ENCODE measurements at regions not wholly inside any gene's neighbourhood (a gene's known extent, or its start where the extent isn't known, plus 50 kb on each side); places are given as distances from the start of the nearest gene placed in this dataset.
"Not testable (repeated sequence)": the region's sequence is repeated elsewhere in the genome, so short reads cannot be mapped to it uniquely, and the experiment has no call there.

DNA sequence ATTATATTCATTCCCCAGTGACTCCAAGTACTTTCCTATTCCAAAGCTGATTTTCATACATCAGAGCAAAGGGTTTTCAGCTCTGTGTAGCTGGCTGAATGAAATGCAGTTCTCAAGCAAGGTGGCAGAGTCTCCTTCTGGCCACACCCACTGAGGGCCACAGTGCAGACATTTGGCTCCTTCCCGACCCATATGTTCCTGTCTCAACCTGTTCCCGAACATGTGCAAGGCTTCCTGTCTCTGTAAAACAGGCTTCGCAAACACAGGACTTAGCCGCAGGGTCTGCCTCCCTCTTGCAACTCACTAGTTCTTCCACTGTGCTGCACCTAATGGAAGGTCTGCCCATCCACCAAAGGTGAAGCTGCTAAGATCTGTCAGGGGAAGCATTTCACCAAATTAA, 249.2 kb downstream of the MID1IP1 start:
- no peak for DNase-seq

DNA sequence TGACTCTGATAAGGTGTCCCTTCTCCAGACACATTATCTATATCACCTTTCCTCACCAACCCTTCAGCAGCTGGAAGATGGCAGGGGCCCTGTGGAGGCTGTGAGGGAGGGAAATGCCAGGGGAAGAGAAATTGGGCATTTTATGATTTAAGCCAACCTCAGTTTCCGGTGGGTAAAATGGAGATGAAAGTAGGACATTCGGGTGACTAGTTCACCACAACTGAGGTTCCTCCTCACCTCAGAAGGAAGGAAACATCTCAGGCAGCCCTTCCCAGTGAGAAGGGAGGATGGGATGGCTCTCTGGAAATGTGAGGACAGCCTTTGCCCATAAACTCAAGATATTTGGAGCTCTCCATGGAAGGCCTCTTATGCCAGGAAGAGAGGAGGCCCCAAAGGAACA, 251.5 kb downstream of the MID1IP1 start:
- no peak for DNase-seq

DNA sequence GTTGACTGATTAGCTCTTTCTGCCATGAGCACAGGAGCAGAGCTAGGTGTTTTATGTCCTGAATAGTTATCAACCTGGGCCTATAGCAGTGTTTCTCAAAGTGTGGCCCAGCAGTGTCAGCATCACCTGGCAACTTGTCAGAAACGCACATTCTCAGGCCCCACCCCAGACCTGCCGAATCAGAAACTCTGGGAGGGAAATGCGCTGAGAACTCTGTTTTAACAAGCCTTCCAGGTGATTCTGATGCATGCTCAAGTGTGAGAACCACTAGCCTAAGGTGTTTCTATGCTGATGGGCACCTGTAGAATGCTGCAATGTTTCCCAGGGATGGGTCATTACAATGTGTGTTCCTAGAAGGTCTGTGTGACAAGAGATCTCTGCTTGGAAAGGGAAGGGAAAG, 257.5 kb downstream of the MID1IP1 start:
- no peak for DNase-seq

DNA sequence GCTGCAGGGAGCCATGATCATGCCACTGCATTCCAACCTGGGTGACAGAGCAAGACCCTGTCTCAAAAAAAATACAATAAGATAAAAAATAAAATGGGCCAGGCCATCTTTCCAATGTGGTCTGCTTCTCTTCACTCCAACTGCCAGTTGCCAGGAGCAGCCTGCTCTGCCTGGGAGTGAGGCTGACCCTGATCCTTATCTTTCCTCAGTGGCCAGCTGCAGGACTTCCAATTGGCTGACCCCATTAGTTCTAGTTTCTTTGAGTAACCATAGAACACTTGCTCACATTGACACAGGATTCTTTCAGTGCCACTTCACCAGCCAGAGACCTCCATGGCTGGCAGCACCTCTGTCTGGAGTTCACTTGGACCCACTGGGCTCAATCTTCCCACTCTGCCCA, 258.6 kb downstream of the MID1IP1 start:
- DNase-seq: no peak

DNA sequence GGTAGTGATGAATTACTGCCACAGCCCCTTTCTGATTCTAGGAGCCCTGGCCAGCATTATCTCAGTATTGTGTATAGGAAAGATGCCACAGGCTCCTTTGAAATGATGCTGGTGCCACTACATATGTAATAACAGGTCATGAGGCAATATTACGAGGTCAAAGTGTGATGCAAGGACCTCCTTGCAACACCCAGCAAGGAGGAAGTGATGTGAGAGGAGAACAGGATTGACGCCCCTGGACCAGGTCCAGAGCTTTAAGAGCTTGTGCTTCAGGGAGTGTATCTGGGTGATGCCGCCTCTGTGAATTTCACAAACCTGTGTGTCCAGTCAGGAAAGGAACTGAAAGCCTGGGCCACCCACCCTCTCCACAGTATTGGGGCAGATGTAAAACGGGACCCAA, 261.8 kb downstream of the MID1IP1 start:
- DNase-seq: no peak

DNA sequence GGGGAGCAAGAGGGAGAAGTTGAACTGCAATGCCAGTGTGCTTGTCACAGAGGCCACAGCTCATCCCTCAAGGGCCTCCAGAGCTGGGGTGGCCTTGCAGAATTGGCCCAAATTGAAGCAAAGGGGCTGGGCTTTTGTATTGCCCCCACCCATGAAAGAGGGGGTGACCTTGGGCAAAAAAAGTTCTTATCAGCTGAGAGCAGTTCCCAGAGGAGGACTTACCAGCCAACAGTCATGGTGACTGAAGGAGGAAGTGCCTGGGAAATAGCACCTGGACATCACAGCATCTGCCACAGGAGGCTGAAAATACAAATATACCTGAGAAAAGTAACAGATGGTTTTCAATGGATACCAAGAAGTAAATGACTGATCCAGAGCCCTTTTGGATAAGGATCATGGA, 262.4 kb downstream of the MID1IP1 start:
- DNase-seq: no peak

DNA sequence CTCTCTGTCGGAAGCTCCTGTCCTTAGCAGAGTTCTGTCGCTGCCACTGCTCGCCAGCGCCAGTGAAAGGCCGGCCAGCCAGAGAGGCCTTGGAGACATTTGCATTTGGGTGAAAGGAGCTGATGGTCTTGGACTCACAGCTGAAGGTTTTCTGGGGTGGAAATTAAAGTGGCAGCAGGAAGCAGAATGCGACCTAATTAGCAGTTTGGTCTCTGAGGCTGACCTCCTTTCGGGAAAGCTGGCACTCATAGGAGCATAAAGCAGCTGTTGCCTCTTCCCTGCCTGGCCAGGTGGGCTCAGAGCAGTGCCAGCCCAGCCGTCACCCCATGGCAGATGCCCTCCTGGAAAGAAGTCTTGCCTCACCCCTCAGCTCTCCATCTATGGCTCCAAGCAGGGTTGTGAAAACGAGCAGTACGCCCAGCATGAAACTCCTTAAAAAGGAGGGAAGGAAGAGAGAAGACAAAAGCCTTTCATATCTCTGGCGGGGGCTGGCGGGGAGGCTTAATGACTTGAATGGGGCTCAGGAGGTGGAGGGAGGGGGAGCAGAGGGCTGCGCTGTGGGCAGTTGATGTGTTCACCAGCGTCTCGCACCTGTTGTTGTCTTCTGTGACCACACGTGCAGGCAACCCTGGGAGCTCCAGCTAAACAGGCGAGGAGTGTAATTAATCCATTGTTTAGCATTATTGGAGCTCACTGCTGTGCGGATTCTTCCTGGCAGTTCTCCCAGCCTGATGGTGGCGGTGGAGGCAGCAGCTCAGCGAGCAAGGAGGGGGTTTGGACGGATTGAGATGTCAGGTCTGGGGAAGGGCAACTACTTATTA, 264.0 kb downstream of the MID1IP1 start:
- no peak for DNase-seq

DNA sequence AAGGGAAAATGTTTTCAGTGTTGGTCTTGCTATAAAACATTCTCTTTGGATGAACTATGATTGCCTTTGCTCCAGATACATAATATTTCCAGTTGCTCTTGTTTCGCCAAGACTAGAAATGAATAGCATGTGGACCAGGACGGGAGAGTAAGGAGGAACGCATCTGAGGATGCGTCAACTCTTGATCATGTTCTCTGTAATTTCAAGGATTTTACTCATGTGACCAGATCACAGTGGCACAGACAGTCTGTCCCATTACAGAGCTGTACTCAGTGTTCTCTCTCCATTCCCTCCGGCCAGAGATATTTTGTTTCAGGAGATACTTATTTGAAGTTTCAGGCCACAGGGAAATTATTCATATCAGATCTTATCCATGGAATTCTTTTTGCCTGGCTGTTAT, 266.6 kb downstream of the MID1IP1 start:
- DNase-seq: no peak

DNA sequence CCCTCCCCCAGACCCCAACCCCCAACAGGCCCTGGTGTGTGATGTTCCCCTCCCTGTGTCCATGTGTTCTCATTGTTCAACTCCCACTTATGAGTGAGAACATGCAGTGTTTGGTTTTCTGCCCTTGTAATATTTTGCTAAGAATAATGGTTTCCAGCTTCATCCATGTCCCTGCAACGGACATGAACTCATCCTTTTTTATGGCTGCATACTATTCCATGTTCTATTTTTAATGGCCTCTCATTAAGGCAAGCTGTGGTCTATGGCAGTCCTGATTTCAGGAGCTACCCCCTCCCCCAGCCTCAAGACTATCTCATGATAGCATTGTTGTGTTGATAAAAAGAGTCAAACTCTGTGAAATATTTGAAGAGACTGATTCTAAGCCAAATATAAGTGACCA, 267.4 kb downstream of the MID1IP1 start:
- DNase-seq: not testable (repeated sequence)

DNA sequence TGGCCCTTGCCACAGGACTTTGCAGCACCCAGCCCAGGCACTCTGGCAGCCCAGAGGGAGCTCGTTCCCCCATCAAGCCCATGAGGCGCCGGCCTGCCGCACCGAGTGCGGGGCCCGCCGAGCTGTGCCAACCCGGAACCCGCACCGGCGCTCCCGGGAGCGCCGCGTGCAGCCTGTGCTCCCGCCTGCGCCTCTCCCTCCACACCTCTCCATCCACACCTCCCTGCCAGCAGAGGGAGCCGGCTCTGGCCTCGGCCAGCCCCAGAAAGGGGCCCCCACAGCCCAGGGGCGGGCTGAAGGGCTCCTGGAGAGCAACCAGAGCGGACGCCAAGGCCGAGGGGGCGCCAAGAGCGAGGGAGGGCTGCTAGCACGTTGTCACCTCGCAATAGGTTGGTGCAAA, 268.8 kb downstream of the MID1IP1 start:
- DNase-seq: no peak

DNA sequence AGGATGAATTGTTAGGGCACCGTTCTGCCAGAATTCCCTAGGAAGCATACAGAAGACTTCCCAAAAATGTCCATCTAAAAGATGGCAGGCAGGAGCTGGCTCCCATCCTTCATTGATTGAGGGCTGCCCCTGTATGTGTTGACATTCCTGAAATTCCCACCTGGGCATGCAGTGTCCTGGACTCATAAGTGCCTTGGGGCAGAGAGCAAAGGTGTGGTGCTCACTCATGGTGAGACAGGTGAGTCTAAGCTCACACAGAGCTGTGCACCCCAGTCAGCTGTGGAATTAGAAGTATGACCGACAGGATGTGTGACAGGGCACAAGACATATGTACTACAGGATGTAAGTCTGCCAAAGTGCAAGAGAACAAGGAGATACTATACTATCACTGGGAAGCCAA, 271.9 kb downstream of the MID1IP1 start:
- DNase-seq: no peak

DNA sequence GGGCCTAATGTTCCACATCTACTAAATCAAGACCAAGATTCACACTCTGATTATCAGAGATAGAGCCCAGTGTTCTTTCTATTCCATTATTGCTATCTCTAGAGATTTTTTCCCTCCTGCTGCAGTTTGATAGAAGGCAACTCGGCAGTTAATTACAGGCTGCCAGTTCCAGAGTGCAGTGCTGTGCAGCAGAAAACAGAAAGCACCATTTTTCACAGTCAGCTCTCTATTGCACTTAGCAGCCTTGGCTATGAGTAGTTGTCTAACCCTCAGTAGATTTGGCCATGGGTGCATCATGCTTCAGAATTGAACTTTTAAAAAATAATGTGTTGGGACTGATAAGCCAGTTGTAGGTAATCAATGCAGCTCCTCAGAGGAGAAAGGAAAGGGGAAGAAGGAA, 295.3 kb downstream of the MID1IP1 start:
- no peak for DNase-seq

DNA sequence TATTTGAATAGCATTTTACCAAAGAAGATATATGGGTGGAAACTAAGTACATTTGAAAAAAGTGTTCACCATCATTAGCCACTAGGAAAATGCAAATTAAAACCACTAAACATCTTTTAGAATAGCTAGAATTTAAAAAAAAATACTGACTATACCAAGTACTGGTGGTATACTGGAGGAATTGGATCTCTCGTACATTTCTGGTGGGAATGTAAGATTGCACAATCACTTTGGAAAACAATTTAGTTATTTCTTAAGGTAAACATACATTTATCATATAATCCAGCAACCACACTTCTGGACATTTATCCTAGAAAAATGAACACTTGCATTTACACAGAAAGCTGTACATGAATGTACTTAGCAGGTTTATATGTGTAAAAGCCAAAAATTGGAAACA, 303.5 kb downstream of the MID1IP1 start:
- no peak for DNase-seq

DNA sequence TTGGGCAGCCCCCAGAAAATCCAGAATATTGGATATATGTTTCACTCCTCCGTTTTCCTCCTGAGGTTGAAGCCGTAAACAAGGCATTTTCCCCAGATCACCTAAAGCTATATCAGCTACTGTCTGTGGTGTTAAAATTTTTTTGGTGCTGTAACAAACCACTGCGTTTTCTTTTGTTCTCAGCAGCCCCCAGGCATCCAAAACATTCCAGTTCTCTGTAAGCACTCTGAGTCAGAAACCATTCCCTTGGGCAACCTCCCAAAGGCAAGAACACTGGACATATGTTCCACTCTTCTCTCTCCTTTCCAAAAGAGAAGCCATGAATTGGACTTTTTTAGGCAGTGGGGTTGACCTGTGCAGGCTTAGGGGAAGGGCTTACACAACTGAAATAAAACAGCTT, 310.9 kb downstream of the MID1IP1 start:
- DNase-seq: no peak

DNA sequence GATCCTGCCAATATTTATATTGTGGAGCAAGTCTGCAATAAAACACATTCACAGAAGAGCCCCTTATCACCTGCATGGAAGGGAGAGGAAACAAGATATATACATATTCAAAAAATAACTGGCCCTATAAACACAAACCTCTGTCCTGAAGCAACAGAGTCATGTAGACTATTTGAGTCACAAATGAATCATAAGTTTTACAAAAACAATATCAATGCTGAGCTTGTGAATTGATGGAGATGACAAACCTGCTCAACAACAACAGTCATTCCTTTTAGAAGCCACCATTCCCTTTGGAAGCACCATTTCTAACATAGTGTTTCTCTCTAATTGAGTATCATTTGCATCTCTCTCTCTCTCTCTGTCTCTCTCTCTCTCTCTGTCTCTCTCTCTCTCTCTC, 313.9 kb downstream of the MID1IP1 start:
- DNase-seq: no peak

DNA sequence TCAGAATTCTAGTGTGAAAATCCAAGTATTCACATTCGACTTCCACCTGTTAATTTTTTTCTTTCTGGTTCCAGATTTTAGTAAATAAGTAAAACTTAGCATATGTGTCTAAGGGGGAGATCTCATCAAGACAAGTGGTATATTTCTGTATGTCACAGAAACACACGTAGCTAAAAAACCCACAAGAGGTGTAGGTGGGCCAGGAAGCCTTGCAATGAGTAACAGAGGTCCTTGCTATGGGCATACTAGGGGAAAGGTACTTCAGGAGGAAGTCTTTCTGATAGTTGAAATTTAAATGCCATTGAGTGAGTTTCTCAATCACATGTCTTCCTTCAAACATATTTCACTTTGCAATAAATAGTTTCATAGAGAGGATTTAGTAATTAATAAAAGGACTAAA, 315.8 kb downstream of the MID1IP1 start:
- no peak for DNase-seq

DNA sequence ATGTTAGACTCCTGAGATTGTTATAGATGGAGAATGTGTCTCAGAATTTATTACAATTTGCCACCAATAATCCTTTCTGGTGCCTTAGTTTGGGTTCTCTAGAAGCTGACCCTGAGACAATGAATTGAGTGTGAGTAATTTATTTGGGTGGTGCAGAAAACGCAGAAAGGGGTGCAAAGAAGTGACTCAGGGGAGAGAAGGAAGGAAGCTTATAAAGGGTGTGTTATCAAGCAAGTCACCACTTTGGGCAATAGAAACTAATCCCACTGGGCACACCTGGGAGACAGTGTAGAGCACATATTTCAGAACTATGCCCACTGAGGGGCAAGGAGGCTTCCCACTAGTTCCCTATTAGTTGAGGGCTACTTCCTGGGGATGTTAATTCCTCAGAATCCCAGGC, 320.6 kb downstream of the MID1IP1 start:
- no peak for DNase-seq

DNA sequence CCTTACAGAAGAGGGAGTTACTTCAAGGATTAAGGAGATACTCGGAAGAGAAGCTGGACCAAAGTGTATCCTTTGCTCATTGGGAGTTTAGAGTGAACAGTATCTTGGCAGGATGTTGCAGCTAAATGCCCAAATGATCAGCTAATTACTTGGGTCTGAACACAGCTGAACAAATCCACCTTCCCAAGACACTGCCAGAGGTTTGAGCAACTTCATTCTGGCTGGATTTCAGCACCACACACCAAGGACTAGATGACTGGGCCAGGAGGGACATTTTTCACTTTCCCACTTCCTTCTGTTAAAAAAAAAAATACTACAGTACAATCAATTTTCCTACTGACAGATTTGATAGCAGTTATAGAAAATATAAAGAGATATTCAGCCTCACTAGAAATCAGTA, 324.6 kb downstream of the MID1IP1 start:
- DNase-seq: no peak

DNA sequence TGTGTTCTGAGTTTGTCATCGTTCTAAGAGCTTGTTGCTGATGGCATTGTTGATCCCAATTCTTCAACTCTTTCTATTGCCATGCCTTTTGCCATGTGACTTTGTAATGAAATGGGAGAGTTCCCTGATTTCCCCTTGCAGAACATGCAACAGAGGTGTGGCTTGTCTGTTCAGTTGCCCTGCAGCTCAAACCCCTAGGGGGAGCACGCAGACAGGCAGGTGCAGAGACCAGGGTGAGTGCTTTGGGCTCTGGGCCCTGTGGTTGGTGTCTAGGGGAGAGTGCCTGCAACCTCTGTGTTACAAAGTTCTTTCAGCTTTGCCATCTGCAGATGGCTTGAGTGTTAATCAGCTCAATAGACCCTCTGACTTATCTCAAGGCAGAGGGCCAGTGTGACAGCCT, 332.7 kb downstream of the MID1IP1 start:
- DNase-seq: peak; percentile 22

DNA sequence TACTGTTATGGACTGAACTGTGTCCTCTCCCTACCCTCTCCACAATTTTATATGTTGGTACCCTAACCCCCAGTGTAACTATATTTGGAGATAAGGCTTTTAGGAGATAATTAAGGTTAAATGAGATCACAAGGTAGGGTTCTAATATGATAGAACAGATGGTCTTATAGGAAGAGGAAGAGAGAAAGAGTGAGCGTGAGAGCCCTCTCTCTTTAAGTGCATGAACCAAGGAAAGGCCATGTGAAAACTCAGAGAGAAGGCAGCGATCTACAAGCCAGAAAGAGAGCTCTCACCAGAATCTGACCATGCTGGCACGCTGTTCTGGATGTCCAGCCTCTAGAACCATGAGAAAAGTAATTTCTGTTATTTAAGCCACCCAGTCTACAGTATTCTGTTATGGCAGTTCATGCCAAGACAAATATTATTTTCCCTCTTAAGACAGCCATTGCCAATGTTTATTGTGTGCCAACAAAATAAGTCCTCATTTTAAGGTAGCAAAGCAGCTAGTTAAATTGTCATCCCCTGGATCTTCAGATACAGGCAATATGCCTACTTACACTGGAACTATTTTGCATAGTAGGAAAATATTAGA, 336.2 kb downstream of the MID1IP1 start:
- DNase-seq: no peak

DNA sequence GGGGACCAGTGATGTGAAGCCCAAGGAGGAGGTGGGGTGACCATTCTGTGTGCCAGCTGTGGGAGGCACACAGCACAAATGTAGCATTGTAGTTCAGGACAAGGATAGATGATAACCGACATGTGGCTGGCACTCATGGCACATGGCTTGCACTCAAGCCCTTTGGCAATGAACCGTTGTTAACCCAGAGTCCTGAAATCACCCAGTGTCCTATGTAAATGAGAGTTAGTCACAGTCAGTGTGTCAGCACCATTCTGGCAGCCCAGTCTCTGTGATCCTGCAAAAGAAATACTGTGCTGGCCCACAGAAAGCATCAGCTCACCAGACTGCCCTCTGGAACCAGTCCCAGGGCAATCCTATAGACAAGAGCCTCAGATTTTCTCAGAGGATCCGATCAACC, 339.3 kb downstream of the MID1IP1 start:
- no peak for DNase-seq

DNA sequence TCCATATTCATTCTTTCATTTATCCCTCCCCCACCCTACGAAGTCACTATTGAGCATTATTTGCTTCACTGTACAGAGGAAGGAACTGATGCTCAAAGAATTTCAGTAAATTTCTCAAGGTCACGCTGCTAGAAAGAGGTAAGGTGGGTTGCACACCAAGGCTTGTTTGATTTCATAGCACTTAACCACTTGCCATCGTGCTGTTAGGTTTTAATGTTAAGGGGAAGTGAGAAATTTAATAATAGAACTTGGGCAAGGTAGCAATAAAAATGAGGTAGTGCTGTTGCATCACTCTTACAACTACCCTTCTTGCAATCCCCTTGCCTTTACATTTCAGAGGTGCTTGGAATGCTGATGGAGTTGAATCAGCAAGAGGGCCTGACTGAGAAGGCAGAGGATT, 343.1 kb downstream of the MID1IP1 start:
- no peak for DNase-seq

DNA sequence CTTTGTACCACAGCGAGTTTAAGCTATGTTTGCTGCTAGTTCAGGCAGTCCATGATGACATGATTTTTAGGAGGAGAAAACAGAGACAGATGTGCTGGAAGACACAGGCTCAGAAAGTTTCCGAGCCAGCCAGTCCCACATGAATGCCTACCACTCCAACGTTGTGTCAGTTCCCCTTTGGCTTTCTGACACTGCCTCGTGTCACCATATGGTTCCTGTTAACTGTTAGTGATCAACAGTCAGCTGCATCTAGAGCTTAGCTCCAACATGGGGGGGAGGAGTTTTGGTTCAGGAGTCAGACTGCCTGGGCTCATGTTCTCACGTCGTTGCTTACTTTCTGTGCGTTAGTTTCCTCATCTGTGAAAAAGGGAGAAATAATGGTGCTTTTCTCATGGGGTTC, 343.7 kb downstream of the MID1IP1 start:
- no peak for DNase-seq

DNA sequence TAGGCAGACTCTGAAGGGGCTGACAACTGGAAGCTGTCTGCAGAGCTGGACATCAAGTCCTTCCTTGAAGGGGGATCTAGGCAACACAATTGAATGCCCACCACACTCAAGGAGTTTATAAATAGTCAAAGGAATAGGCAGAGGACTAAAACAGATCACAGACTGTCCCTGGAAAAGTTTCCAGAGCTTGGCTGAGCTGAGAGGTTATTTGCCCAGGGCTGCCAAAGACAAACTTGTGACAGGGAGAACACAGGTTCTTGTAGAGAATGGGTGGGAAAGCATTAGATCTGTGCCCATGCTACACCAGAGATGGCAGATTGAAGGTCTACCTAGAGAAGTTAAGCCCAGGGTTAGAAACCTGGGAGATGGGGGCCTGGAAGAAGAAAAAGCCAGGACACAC, 344.6 kb downstream of the MID1IP1 start:
- no peak for DNase-seq

DNA sequence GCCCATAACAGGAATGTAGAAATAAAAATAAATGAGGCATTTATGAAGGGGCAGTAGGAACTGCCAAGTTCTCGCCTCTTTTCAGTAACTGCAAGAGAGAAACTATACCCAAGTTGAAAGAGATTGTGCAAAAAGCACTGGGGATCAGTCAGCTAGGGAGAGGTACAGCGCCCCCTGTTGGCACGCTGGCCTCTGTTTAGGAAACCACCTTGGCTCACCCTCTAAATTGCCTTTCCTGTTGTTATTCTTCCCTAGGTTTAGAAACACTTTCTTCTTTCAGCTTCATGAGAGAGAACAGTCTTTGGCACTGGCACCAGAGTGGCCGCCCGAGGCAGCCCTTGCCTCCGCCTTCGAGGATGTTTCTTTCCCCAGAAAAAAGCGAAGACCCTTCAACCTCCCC, 348.5 kb downstream of the MID1IP1 start:
- peak; percentile 62 for DNase-seq
